Liver (tissue), 2 donors: ENCODE measurements at regions not wholly inside any gene's neighbourhood (a gene's known extent, or its start where the extent isn't known, plus 50 kb on each side); places are given as distances from the start of the nearest gene placed in this dataset.

Experiments
- FOXA1 ChIP-seq: IDR thresholded peaks from 2 replicates; pipeline ENCODE4 v1.6.1; 2016; ENCODE audit warnings: antibody characterized with exemption
- TF ChIP-seq, protein P1 (sequence below): fragments of 150-350 bp; IDR thresholded peaks from 2 replicates; pipeline ENCODE4 v1.5.1; 2017; ENCODE audit warnings: improper control_type of control experiment, low read depth, low read length; ENCODE audit not compliant: missing input control
- TF ChIP-seq, protein P2 (sequence below): IDR thresholded peaks from 2 replicates; pipeline ENCODE4 v1.6.1; 2016; ENCODE audit warnings: antibody characterized with exemption, mild to moderate bottlenecking
- donor health status: healthy.

DNA sequence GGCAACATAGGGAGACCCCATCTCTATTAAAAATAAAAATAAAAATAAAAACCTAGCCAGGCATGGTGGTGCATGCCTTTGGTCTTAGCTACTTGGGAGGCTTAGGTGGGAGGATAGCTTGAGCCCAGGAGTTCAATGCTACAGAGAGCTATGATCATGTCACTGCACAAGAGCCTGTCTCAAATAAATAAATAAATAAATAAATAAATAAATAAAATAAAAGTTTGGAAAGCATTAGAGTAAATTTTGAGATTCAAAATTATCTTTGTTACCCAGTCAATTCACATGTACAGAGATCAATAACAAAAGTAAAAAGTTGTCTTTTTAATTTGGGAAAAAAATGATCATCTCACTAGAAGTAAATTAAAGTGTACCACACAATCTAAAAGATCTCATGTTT is 255.8 kb upstream of the MYO3A start:
- TF ChIP-seq, protein P1, sequence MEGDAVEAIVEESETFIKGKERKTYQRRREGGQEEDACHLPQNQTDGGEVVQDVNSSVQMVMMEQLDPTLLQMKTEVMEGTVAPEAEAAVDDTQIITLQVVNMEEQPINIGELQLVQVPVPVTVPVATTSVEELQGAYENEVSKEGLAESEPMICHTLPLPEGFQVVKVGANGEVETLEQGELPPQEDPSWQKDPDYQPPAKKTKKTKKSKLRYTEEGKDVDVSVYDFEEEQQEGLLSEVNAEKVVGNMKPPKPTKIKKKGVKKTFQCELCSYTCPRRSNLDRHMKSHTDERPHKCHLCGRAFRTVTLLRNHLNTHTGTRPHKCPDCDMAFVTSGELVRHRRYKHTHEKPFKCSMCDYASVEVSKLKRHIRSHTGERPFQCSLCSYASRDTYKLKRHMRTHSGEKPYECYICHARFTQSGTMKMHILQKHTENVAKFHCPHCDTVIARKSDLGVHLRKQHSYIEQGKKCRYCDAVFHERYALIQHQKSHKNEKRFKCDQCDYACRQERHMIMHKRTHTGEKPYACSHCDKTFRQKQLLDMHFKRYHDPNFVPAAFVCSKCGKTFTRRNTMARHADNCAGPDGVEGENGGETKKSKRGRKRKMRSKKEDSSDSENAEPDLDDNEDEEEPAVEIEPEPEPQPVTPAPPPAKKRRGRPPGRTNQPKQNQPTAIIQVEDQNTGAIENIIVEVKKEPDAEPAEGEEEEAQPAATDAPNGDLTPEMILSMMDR = no peak
- TF ChIP-seq, protein P2, sequence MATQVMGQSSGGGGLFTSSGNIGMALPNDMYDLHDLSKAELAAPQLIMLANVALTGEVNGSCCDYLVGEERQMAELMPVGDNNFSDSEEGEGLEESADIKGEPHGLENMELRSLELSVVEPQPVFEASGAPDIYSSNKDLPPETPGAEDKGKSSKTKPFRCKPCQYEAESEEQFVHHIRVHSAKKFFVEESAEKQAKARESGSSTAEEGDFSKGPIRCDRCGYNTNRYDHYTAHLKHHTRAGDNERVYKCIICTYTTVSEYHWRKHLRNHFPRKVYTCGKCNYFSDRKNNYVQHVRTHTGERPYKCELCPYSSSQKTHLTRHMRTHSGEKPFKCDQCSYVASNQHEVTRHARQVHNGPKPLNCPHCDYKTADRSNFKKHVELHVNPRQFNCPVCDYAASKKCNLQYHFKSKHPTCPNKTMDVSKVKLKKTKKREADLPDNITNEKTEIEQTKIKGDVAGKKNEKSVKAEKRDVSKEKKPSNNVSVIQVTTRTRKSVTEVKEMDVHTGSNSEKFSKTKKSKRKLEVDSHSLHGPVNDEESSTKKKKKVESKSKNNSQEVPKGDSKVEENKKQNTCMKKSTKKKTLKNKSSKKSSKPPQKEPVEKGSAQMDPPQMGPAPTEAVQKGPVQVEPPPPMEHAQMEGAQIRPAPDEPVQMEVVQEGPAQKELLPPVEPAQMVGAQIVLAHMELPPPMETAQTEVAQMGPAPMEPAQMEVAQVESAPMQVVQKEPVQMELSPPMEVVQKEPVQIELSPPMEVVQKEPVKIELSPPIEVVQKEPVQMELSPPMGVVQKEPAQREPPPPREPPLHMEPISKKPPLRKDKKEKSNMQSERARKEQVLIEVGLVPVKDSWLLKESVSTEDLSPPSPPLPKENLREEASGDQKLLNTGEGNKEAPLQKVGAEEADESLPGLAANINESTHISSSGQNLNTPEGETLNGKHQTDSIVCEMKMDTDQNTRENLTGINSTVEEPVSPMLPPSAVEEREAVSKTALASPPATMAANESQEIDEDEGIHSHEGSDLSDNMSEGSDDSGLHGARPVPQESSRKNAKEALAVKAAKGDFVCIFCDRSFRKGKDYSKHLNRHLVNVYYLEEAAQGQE = no peak
- TF ChIP-seq FOXA1 = no peak
